ENCODE measurements at regions not wholly inside any gene's neighbourhood (a gene's known extent, or its start where the extent isn't known, plus 50 kb on each side); places are given as distances from the start of the nearest gene placed in this dataset.

DNA sequence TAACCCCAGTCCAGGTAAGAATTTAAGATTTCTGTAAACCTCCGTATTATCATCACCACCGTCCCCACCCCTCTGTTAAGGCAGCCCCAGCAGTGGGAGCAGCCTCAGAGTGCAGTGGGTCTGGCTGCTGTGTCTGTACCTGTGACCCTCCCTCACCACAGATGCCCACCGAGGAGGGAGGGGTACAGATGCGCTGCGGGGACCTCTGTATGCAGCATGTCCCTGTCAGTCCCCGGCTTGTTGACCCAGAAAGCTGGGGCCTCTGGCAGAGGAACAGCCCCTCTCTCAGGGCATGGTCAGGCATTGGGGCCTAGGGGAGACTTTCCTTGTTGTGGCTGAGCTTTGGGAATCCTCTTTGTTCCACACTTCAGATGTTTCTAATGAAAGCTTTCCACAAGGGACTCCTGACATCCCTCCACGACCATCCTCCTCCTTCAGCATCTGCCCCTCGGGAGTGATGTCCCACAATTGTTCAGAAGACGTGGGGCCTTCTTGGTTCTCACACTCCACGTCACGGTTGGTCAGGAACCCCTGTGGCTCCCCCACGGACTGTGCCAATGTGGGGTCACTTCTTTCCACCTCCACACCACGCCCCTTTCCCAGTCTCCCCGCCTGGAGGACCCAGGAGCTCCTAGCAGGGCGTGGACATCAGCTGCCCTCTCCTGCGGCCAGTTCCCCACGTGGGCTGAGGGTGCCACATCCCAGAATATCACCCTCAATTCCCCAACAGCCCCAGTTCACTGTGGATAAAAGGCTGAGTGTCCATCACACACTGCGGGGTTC is 384.2 kb upstream of the MYT1L start:
- TF ChIP-seq, protein P1, sequence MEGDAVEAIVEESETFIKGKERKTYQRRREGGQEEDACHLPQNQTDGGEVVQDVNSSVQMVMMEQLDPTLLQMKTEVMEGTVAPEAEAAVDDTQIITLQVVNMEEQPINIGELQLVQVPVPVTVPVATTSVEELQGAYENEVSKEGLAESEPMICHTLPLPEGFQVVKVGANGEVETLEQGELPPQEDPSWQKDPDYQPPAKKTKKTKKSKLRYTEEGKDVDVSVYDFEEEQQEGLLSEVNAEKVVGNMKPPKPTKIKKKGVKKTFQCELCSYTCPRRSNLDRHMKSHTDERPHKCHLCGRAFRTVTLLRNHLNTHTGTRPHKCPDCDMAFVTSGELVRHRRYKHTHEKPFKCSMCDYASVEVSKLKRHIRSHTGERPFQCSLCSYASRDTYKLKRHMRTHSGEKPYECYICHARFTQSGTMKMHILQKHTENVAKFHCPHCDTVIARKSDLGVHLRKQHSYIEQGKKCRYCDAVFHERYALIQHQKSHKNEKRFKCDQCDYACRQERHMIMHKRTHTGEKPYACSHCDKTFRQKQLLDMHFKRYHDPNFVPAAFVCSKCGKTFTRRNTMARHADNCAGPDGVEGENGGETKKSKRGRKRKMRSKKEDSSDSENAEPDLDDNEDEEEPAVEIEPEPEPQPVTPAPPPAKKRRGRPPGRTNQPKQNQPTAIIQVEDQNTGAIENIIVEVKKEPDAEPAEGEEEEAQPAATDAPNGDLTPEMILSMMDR (IDR thresholded peaks at IDR 0.05): no peak
- no peak for TF ChIP-seq POLR2A (IDR thresholded peaks at IDR 0.05)

Data from right lobe of liver (tissue), 4 donors.